HTR-8/SVneo (cell line): ENCODE measurements at regions not wholly inside any gene's neighbourhood (a gene's known extent, or its start where the extent isn't known, plus 50 kb on each side); places are given as distances from the start of the nearest gene placed in this dataset.
"Not testable (repeated sequence)": the region's sequence is repeated elsewhere in the genome, so short reads cannot be mapped to it uniquely, and the experiment has no call there.

ENCODE experiments used
- DNase-seq: peaks from one replicate; pipeline ENCODE4 v3.0.0; 2011; ENCODE audit warnings: low spot score, mixed read lengths; ENCODE audit not compliant: insufficient read length
- FAIRE-seq: peaks from 2 replicates; lab custom pipeline; 2011; peaks lifted over from hg19 to GRCh38; lab: Jason Lieb, UNC

- no peak for DNase-seq
- FAIRE-seq, result no peak
These were observed 160.1 kb upstream of the SATB1 start for GRCh38 chr3:18585004-18585968.

DNA sequence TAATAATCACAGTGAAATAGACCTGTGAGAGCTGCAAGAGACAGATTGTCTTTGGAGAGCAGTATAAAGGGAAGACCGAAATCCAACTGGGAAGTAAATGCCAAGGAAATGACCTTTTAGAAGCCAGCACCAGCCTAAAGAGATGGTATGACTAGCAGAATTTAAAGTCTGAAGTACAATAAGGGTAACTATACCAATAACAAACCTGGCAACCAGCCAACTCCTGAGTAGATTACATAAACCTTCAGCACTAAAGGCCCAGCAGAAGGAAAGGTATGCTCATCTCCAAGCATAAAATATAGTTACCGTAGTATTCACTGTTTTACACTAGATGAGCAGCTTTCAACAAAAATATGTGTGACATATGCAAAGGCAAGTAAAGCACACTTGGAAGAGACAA, 155.1 kb upstream of the SATB1 start:
- no peak for DNase-seq
- no peak for FAIRE-seq

- DNase-seq, result no peak
- no peak for FAIRE-seq
These were observed 154.5 kb upstream of the SATB1 start for GRCh38 chr3:18579661-18580060.

DNA sequence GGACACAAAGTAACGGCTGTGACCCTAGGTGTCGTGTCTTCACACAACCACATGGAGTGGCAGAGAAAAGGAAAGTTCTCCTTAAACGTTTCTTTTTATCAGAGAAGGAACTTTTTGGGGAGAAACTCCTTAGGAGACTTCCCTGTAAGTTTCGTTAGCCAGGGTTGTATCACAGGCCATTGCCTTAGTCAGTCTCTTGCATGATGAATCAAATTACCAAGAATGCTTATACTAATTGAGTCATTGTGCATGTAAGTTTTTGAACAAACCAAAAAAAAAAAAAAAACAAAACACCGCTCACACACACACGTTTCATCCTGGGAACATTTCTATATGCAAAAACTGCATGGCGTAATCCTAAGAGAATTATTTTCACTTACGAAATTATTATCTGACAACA, 150.4 kb upstream of the SATB1 start:
- DNase-seq (no peak), FAIRE-seq (no peak)

GRCh38 chr3:18572809-18573208, 147.7 kb upstream of the SATB1 start:
- DNase-seq, result no peak
- no peak for FAIRE-seq

DNA sequence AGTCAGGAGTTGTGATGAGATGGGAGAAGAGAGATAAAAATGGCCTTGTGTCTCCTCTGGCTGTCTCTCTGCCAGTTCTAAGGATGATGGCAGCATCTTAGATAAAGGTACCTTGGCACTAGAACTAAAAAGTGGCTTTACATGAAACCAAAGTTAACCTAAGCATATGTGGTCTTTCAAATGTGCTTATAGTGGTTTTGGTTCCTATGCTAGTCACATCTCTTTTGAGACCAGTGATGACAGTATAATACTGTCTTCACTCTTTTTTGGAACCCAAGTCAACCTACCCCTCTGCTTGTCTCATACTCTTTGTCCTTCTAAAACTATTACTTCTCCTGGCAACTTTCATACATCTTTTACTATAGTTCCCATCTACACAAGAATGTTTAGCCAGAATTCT, 142.2 kb upstream of the SATB1 start:
- DNase-seq (no peak), FAIRE-seq (no peak)

GRCh38 chr3:18562364-18563154, 137.4 kb upstream of the SATB1 start:
- no peak for DNase-seq
- FAIRE-seq, result no peak

DNA sequence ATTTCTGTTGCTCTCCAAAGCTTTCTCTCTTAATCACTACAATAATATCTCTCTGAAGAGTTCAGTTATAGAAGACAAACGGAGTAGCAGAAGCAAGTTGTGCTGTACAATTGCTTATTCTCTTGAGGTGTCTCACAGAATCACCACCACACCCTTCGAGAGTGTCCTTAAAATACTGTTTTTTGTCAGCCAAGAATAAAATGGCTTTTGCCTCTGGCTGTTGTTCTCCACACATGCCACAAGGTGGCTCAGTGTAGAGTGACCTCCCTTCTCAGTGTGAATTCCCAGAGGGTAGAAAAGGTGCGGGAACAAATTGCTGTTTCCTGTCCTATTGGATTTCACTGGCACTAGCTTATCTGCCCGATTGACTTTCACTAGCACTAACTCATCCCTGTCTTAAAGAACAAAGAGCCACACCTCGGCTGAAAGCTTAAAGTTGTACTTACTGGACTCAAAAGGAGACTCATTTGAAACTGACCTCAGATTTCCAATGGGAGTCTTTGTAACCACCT, 134.2 kb upstream of the SATB1 start:
- FAIRE-seq (no peak), DNase-seq (peak; percentile 0)

GRCh38 chr3:18558507-18558906, 133.4 kb upstream of the SATB1 start:
- FAIRE-seq (no peak), DNase-seq (no peak)

GRCh38 chr3:18557216-18557615, 132.1 kb upstream of the SATB1 start:
- DNase-seq (no peak), FAIRE-seq (no peak)

DNA sequence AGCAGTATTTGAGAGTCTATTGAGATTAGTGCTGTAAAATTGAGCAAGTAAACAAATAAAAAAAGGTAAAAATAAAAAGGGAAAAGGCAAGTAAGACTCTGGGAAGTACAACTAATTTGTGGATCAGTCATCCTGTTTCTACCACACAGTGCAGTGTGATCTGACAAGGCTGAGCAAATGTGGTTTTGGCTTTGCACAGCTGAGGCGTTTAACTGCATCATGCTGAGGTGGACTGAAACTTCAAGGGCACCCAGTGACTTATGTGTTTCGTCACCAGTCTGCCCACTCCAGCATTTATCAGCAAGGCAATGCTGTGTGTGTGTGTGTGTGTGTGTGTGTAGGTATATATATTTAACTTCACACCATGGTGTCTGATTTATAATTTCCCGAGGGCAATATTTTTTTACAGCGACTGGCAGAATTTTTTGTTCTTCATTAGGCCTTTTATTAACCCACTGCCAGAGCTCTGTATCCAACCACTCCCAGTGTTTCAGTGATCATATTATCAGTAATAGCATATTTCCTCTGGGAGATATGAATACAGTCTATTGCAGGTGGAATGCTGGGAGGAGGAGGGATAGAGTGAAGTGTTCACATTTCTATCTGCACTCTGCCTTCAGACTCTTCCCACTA, 131.5 kb upstream of the SATB1 start:
- FAIRE-seq, result no peak
- DNase-seq, result no peak

GRCh38 chr3:18556001-18556408, 130.9 kb upstream of the SATB1 start:
- FAIRE-seq, result no peak
- no peak for DNase-seq

- not testable (repeated sequence) for FAIRE-seq, DNase-seq
These were observed 127.5 kb upstream of the SATB1 start for GRCh38 chr3:18552579-18553105.

GRCh38 chr3:18546632-18547031, 121.5 kb upstream of the SATB1 start:
- FAIRE-seq (no peak), DNase-seq (no peak)

GRCh38 chr3:18544146-18544545, 119.0 kb upstream of the SATB1 start:
- DNase-seq (no peak), FAIRE-seq (no peak)

GRCh38 chr3:18538463-18539230, 113.5 kb upstream of the SATB1 start:
- FAIRE-seq, result peak; percentile 64
- DNase-seq, result no peak

DNA sequence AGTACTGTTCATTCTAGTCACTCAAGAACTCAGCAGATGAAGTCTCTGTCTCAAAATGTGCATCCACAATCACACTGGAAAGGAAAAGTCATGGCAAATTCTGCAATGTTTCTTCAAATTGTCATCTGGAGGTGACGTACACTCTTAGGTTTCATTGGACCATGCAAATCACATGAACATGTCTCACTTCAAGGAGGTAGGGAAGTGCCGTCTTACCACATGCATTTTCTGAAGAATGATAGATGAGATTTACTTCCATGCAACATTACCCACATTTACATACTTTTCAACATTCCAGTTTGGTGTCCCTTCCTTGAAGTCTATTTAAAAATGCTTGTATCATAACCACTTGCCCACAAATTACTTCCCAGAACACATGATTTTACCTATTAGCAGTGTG, 107.9 kb upstream of the SATB1 start:
- FAIRE-seq, result no peak
- no peak for DNase-seq

DNA sequence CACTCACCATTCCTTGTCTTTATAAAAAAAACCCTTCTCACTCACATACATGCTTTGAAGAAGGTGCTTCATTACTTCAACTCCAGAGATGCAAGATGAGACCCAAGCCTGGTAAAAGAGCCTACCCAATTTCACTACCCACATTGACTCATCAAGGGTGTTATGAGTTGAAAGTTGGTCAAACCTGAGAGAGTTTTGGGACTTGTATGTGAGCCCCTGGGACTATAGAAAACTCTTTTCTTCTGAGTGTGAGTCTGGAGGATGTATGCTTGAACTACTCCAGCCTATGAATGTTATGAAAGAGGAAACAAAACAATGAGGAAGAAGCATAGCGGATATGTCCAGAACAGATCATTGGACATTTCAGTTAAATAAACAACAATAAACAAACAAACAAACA, 106.5 kb upstream of the SATB1 start:
- FAIRE-seq, result no peak
- no peak for DNase-seq

GRCh38 chr3:18529631-18530030, 104.5 kb upstream of the SATB1 start:
- no peak for DNase-seq
- no peak for FAIRE-seq

- DNase-seq, result no peak
These were observed 102.6 kb upstream of the SATB1 start for GRCh38 chr3:18527691-18528090.

More at GRCh38 chr3:18527691-18528090, 102.6 kb upstream of the SATB1 start:
- FAIRE-seq, result no peak
